IMR-90 (cell line): ENCODE measurements at regions not wholly inside any gene's neighbourhood (a gene's known extent, or its start where the extent isn't known, plus 50 kb on each side); places are given as distances from the start of the nearest gene placed in this dataset.
A peak's percentile ranks its signal among the peaks of the same experiment; 100 is the strongest.

Source experiments
- ATAC-seq: fragments of 200-7000 bp; cut with Tn5 transposase; 2 replicates; pipeline ENCODE4 v1.9.1; 2020; ENCODE audit warnings: low read depth, mild to moderate bottlenecking, moderate library complexity
- BruUV-seq: library from RNA; stranded (reverse); fragments of 400-500 nt; replicated peaks from 2 replicates; lab custom pipeline; 2021; lab: Mats Ljungman, UMichigan
- CTCF ChIA-PET: fragments of 300-600 bp; formaldehyde crosslinking; extraction: SDS; loops from one replicate; lab custom pipeline; 2021; ENCODE audit warnings: antibody characterized with exemption; lab: Yijun Ruan, JAX
- POLR2A ChIA-PET: fragments of 300-600 bp; sonication (Branson Sonifier 250); formaldehyde crosslinking; loops from one replicate; lab custom pipeline; 2022; ENCODE audit warnings: antibody characterized with exemption; ENCODE audit not compliant: unreplicated experiment; lab: Charles Lee
- DNase-seq: peaks from one replicate; pipeline ENCODE4 v3.0.0; 2013
- H2AFZ ChIP-seq: replicated peaks from 2 replicates; pipeline ENCODE3; 2013; ENCODE audit warnings: low read length, mild to moderate bottlenecking; ENCODE audit not compliant: poor library complexity
- H2AK5ac ChIP-seq: 2 replicates; pipeline ENCODE4 v1.6.1; 2013; ENCODE audit warnings: low read depth, low read length, inconsistent platforms
- H2AK9ac ChIP-seq: replicated peaks from 2 replicates; pipeline ENCODE3; 2013; ENCODE audit warnings: mild to moderate bottlenecking, low read depth, low read length, moderate library complexity; ENCODE audit not compliant: poor library complexity
- H2BK120ac ChIP-seq: 2 replicates; pipeline ENCODE4 v1.6.1; 2013; ENCODE audit warnings: low read depth, low read length, inconsistent platforms
- H2BK15ac ChIP-seq: 3 replicates; pipeline ENCODE4 v1.6.1; 2013; ENCODE audit warnings: low read depth, low read length, inconsistent platforms
- H2BK20ac ChIP-seq: 2 replicates; pipeline ENCODE4 v1.6.1; 2013; ENCODE audit warnings: low read depth, mild to moderate bottlenecking, inconsistent platforms, low read length, moderate library complexity
- H2BK5ac ChIP-seq: 2 replicates; pipeline ENCODE4 v1.6.1; 2013; ENCODE audit warnings: mild to moderate bottlenecking, low read depth, low read length, inconsistent platforms; ENCODE audit not compliant: poor library complexity, severe bottlenecking
- H3K14ac ChIP-seq: replicated peaks from 2 replicates; pipeline ENCODE4 v1.6.1; 2013; ENCODE audit warnings: low read depth, low read length, inconsistent platforms
- H3K18ac ChIP-seq: 2 replicates; pipeline ENCODE4 v1.6.1; 2013; ENCODE audit warnings: low read depth, low read length, control low read depth
- H3K23ac ChIP-seq: 2 replicates; pipeline ENCODE4 v1.6.1; 2013; ENCODE audit warnings: low read depth, low read length, inconsistent platforms
- H3K27ac ChIP-seq: 2 replicates; pipeline ENCODE4 v1.5.1; 2013; ENCODE audit warnings: mild to moderate bottlenecking, control low read depth, low read length; ENCODE audit not compliant: insufficient read depth
- H3K27me3 ChIP-seq: 2 replicates; pipeline ENCODE4 v1.6.1; 2013; ENCODE audit warnings: low read length; ENCODE audit not compliant: control insufficient read depth, insufficient read depth
- H3K36me3 ChIP-seq: 2 replicates; pipeline ENCODE4 v1.6.1; 2013; ENCODE audit warnings: low read length, mixed read lengths; ENCODE audit not compliant: control insufficient read depth, insufficient read depth
- H3K4ac ChIP-seq: 2 replicates; pipeline ENCODE4 v1.6.1; 2013; ENCODE audit warnings: low read depth, low read length, inconsistent platforms
- H3K4me1 ChIP-seq: 2 replicates; pipeline ENCODE4 v1.6.1; 2013; ENCODE audit warnings: low read length, mixed read lengths; ENCODE audit not compliant: control insufficient read depth, insufficient read depth
- H3K4me2 ChIP-seq: 2 replicates; pipeline ENCODE4 v1.6.1; 2013; ENCODE audit warnings: low read depth, mild to moderate bottlenecking, control low read depth, low read length, moderate library complexity
- H3K4me3 ChIP-seq: 2 replicates; pipeline ENCODE4 v1.5.1; 2013; ENCODE audit warnings: low read depth, mild to moderate bottlenecking, control low read depth, low read length, moderate library complexity; ENCODE audit not compliant: insufficient read depth
- H3K56ac ChIP-seq: 2 replicates; pipeline ENCODE4 v1.6.1; 2013; ENCODE audit warnings: low read length, inconsistent platforms; ENCODE audit not compliant: insufficient read depth; ENCODE audit errors: extremely low read depth
- H3K79me1 ChIP-seq, 2 experiments: 2 replicates each; pipeline ENCODE4 v1.6.1; 2013; ENCODE audit warnings: low read length in 2 of 2, inconsistent platforms in 1 of 2, low read depth in 1 of 2
- H3K9ac ChIP-seq: 2 replicates; pipeline ENCODE4 v1.6.1; 2013; ENCODE audit warnings: low read depth, low read length, control low read depth
- H3K9me1 ChIP-seq: 2 replicates; pipeline ENCODE4 v1.6.1; 2013; ENCODE audit warnings: low read length, inconsistent platforms; ENCODE audit not compliant: insufficient read depth
- H3K9me3 ChIP-seq: 2 replicates; pipeline ENCODE4 v1.6.1; 2013; ENCODE audit warnings: low read length; ENCODE audit not compliant: control insufficient read depth, insufficient read depth
- H4K20me1 ChIP-seq: 2 replicates; pipeline ENCODE4 v1.6.1; 2013; ENCODE audit warnings: low read length, inconsistent platforms; ENCODE audit not compliant: insufficient read depth
- H4K5ac ChIP-seq: 2 replicates; pipeline ENCODE4 v1.6.1; 2013; ENCODE audit warnings: mild to moderate bottlenecking, low read depth, low read length, control low read depth
- H4K8ac ChIP-seq, 2 experiments: 2 replicates each; pipeline ENCODE4 v1.6.1; 2013; ENCODE audit warnings: low read depth in 2 of 2, low read length in 2 of 2, control low read depth in 1 of 2, inconsistent platforms in 1 of 2
- H4K91ac ChIP-seq: 2 replicates; pipeline ENCODE4 v1.6.1; 2013; ENCODE audit warnings: low read depth, low read length, inconsistent platforms; ENCODE audit not compliant: insufficient read depth
- BHLHE40 ChIP-seq: fragments of 150-350 bp; IDR thresholded peaks from 2 replicates; pipeline ENCODE4 v1.6.1; 2016; ENCODE audit warnings: mild to moderate bottlenecking, low read depth, low read length
- CEBPB ChIP-seq: IDR thresholded peaks from 2 replicates; pipeline ENCODE4 v1.6.1; 2012; ENCODE audit warnings: low read depth, low read length, improper control_type of control experiment
- ELK1 ChIP-seq: fragments of 150-350 bp; IDR thresholded peaks from 2 replicates; pipeline ENCODE4 v1.6.1; 2016; ENCODE audit warnings: low read depth, mild to moderate bottlenecking, low read length, moderate library complexity, borderline replicate concordance
- MAFK ChIP-seq: IDR thresholded peaks from 2 replicates; pipeline ENCODE4 v1.6.1; 2012; ENCODE audit warnings: low read depth, low read length, improper control_type of control experiment
- MXI1 ChIP-seq: IDR thresholded peaks from 2 replicates; pipeline ENCODE4 v1.6.1; 2012; ENCODE audit warnings: low read depth, mild to moderate bottlenecking, low read length, moderate library complexity, borderline replicate concordance
- POLR2A ChIP-seq: IDR thresholded peaks from 2 replicates; pipeline ENCODE4 v1.6.1; 2012; ENCODE audit warnings: mild to moderate bottlenecking, low read depth, low read length
- SMC3 ChIP-seq: fragments of 150-350 bp; IDR thresholded peaks from 2 replicates; pipeline ENCODE4 v1.6.1; 2016; ENCODE audit warnings: low read depth, mild to moderate bottlenecking, antibody characterized with exemption, low read length, moderate library complexity
- WGBS, 2 experiments: methylation state at CpG; one replicate each; pipeline versions ENCODE4 v1.1.5 to v1.1.7; 2013; ENCODE audit warnings: missing lambda C conversion rate in 2 of 2; ENCODE audit not compliant: insufficient read length in 1 of 2; ENCODE audit errors: extremely low coverage in 2 of 2; 5-methylcytosine and 5-hydroxymethylcytosine counted together
- dilution Hi-C: fragments of 300-500 bp; cut with HindIII; formaldehyde crosslinking; loops from one replicate; pipeline ENCODE4 v1.14.3; 2018; ENCODE audit warnings: low sequenced_read_pairs; ENCODE audit not compliant: unreplicated experiment
- in situ Hi-C: fragments of 300-500 bp; cut with MboI; formaldehyde crosslinking; loops from 3 replicates; pipeline ENCODE4 v1.14.3; 2019; ENCODE audit warnings: low sequenced_read_pairs, inconsistent platforms, mixed read lengths
- intact Hi-C: fragments of 100-400 bp; cut with micrococcal nuclease; formaldehyde crosslinking; loops from 2 replicates; pipeline ENCODE4 v1.10.0; 2022
- TF ChIP-seq, protein P1 (sequence below): fragments of 150-350 bp; IDR thresholded peaks from 2 replicates; pipeline ENCODE4 v1.6.1; 2017; ENCODE audit warnings: mild to moderate bottlenecking, antibody characterized with exemption, low read length, low read depth

DNA sequence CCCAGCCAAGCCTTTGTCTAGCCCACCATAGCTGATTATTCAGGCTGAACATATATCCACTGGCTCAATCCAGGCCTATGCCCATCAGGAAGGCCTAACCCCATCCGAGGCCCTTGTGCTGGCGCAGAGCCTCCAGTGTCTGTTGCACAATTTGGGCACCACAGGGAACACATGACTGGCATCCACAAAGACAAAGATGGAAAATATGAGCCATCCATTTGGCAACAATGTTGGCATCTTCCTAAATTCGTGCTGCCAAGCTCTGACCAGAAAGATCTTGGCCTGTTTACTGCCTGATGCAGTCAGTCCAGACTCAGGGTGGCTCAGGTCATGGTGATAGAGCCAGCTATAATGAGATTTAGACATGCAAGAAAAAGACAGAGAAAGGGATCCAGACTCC is 233.8 kb downstream of the PIK3R1 start:
- H3K23ac ChIP-seq: no peak overlapping the region
- in situ Hi-C loops: no loop called here
- peak overlapping the region; percentile 74 for H2BK120ac ChIP-seq
- no peak for DNase-seq
- no peak overlapping the region for H3K4me3 ChIP-seq
- ChIA-PET CTCF (interaction anchor here (0.8 kb wide), 1 partner anchor 163 kb away, joined by 3 read pairs; no protein-coding TSS in a partner anchor), POLR2A (interaction anchor here (0.6 to 1.1 kb wide), 2 partner anchors 10 to 519 kb away, joined by 3 to 11 read pairs; no protein-coding TSS in a partner anchor)
- H3K4ac ChIP-seq: peak overlapping the region; percentile 78
- no peak overlapping the region for H2BK5ac ChIP-seq
- H4K5ac ChIP-seq: no peak overlapping the region
- peak overlapping the region; percentile 55 for H4K91ac ChIP-seq
- H3K4me1 ChIP-seq: no peaks in the 10 kb centered on the region; the same call in 1 of the 2 replicates
- no peak overlapping the region for H3K56ac ChIP-seq
- H3K27ac ChIP-seq: no peak overlapping the region
- H2AFZ ChIP-seq: no peak overlapping the region
- H3K27me3 ChIP-seq: no peaks in the 10 kb centered on the region
- no peaks in the 10 kb centered on the region for H3K9me1 ChIP-seq
- dilution Hi-C loops: no loop called here
- peak overlapping the region; percentile 68 for H3K14ac ChIP-seq
- ATAC-seq: no peak
- no peak overlapping the region for H3K9ac ChIP-seq
- BruUV-seq: no TSS peak
- intact Hi-C loops: no loop called here
- H4K8ac ChIP-seq: peak overlapping the region in 1 of 2 experiments; percentile 2; a peak in 1 of 4 replicates
- H3K9me3 ChIP-seq: no peaks in the 10 kb centered on the region; the same call in 1 of the 2 replicates
- H2AK5ac ChIP-seq: peak overlapping the region; percentile 60; the same call in 1 of the 2 replicates
- H3K18ac ChIP-seq: peak overlapping the region; percentile 1; the same call in 1 of the 2 replicates
- 0 out of 2 replicates have a peak, but pooled peaks have one; percentile 9 for TF ChIP-seq CEBPB
- TF ChIP-seq, protein P1, sequence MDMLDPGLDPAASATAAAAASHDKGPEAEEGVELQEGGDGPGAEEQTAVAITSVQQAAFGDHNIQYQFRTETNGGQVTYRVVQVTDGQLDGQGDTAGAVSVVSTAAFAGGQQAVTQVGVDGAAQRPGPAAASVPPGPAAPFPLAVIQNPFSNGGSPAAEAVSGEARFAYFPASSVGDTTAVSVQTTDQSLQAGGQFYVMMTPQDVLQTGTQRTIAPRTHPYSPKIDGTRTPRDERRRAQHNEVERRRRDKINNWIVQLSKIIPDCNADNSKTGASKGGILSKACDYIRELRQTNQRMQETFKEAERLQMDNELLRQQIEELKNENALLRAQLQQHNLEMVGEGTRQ: no peak
- no peak for TF ChIP-seq ELK1
- TF ChIP-seq MXI1: no peak
- no peak for TF ChIP-seq MAFK
- TF ChIP-seq SMC3: no peak
- no peak for TF ChIP-seq BHLHE40
- no peak for TF ChIP-seq POLR2A
- no peaks in the 10 kb centered on the region for H3K79me1 ChIP-seq
- no peak overlapping the region for H3K4me2 ChIP-seq
- 90% methylated on average over 2 of the region's 3 CpGs; no CpG with 5 or more reads in 1 of the 2 experiments for WGBS, 2 experiments
- peak overlapping the region; percentile 44; the same call in 2 of the 3 replicates for H2BK15ac ChIP-seq
- peak overlapping the region; percentile 87 for H2BK20ac ChIP-seq
- no peaks in the 10 kb centered on the region for H3K36me3 ChIP-seq
- H2AK9ac ChIP-seq: no peak overlapping the region
- H4K20me1 ChIP-seq: no peaks in the 10 kb centered on the region
